ENCODE measurements at regions not wholly inside any gene's neighbourhood (a gene's known extent, or its start where the extent isn't known, plus 50 kb on each side); places are given as distances from the start of the nearest gene placed in this dataset.

GRCh38 chr20:60138256-60139220 is 180.3 kb downstream of the CDH26 start:
- Histone ChIP-seq H3K4me1 (no peaks in the 10 kb centered on the region), H3K36me3 (no peaks in the 10 kb centered on the region), H3F3A (ENCODE audit: low read depth) (no peaks in the 10 kb centered on the region), H4K20me1 (ENCODE audit: low read depth) (no peaks in the 10 kb centered on the region), H3K9ac (no peak overlapping the region), H2AFZ (replicated peaks) (no peak overlapping the region), H3K27me3 (no peaks in the 10 kb centered on the region), H3K4me3 (no peak overlapping the region), H3K9me3 (ENCODE audit: low read depth) (no peaks in the 10 kb centered on the region), H3K4me2 (no peak overlapping the region), H3K79me2 (ENCODE audit: low read depth) (no peaks in the 10 kb centered on the region), H3K27ac (no peak overlapping the region)
- H3K27ac Mint-ChIP-seq = no peak overlapping the region
- no peak for TF ChIP-seq EZH2 (IDR thresholded peaks at IDR 0.05)
- TF ChIP-seq CTCF (IDR thresholded peaks at IDR 0.05) = no peak
- no peak for TF ChIP-seq EZH2phosphoT487 (IDR thresholded peaks at IDR 0.05)
- no peaks in the 10 kb centered on the region for H3K9me3 Mint-ChIP-seq
- peaks cover 19% of the 10 kb centered on the region for H3K4me1 Mint-ChIP-seq
- no peaks in the 10 kb centered on the region for H3K36me3 Mint-ChIP-seq
- no peak for DNase-seq (ENCODE audit: low spot score)
- no peak overlapping the region for H3K4me3 Mint-ChIP-seq
- no peaks in the 10 kb centered on the region for H3K27me3 Mint-ChIP-seq (ENCODE audit: insufficient read depth, low read depth)

- Mint-ChIP-seq H3K27ac (no peak overlapping the region), H3K9me3 (no peaks in the 10 kb centered on the region), H3K27me3 (ENCODE audit: insufficient read depth, low read depth) (no peaks in the 10 kb centered on the region), H3K4me1 (peaks cover 19% of the 10 kb centered on the region), H3K36me3 (no peaks in the 10 kb centered on the region), H3K4me3 (no peak overlapping the region)
- no peak overlapping the region for H3K9ac ChIP-seq
- H3K27ac ChIP-seq = no peak overlapping the region
- H2AFZ ChIP-seq (replicated peaks) = no peak overlapping the region
- H3K27me3 ChIP-seq = no peaks in the 10 kb centered on the region
- H3K79me2 ChIP-seq (ENCODE audit: low read depth) = no peaks in the 10 kb centered on the region
- TF ChIP-seq EZH2 (IDR thresholded peaks at IDR 0.05) (no peak), CTCF (IDR thresholded peaks at IDR 0.05) (no peak), EZH2phosphoT487 (IDR thresholded peaks at IDR 0.05) (no peak)
- H3K4me3 ChIP-seq = no peak overlapping the region
- H3K4me1 ChIP-seq = no peaks in the 10 kb centered on the region
- H3F3A ChIP-seq (ENCODE audit: low read depth) = no peaks in the 10 kb centered on the region
- no peaks in the 10 kb centered on the region for H3K36me3 ChIP-seq
- no peaks in the 10 kb centered on the region for H4K20me1 ChIP-seq (ENCODE audit: low read depth)
- H3K9me3 ChIP-seq (ENCODE audit: low read depth) = no peaks in the 10 kb centered on the region
- no peak overlapping the region for H3K4me2 ChIP-seq
- no peak for DNase-seq (ENCODE audit: low spot score)
Measured at GRCh38 chr20:60139663-60140446, 181.6 kb downstream of the CDH26 start.

GRCh38 chr20:60142587-60142986 is 184.4 kb downstream of the CDH26 start:
- Mint-ChIP-seq H3K27ac (no peak overlapping the region), H3K9me3 (no peaks in the 10 kb centered on the region), H3K4me1 (peaks cover 35% of the 10 kb centered on the region), H3K4me3 (no peak overlapping the region), H3K36me3 (no peaks in the 10 kb centered on the region), H3K27me3 (ENCODE audit: insufficient read depth, low read depth) (peaks cover 7% of the 10 kb centered on the region)
- no peaks in the 10 kb centered on the region for H3K9me3 ChIP-seq (ENCODE audit: low read depth)
- no peaks in the 10 kb centered on the region for H3K79me2 ChIP-seq (ENCODE audit: low read depth)
- no peaks in the 10 kb centered on the region for H3K36me3 ChIP-seq
- no peaks in the 10 kb centered on the region for H4K20me1 ChIP-seq (ENCODE audit: low read depth)
- H3K9ac ChIP-seq = no peak overlapping the region
- H3K4me3 ChIP-seq = no peak overlapping the region
- no peak overlapping the region for H3K4me2 ChIP-seq
- no peaks in the 10 kb centered on the region for H3F3A ChIP-seq (ENCODE audit: low read depth)
- no peaks in the 10 kb centered on the region for H3K4me1 ChIP-seq
- no peak overlapping the region for H2AFZ ChIP-seq (replicated peaks)
- no peaks in the 10 kb centered on the region for H3K27me3 ChIP-seq
- no peak overlapping the region for H3K27ac ChIP-seq
- TF ChIP-seq CTCF (IDR thresholded peaks at IDR 0.05) = no peak
- no peak for TF ChIP-seq EZH2phosphoT487 (IDR thresholded peaks at IDR 0.05)
- TF ChIP-seq EZH2 (IDR thresholded peaks at IDR 0.05) = no peak
- DNase-seq (ENCODE audit: low spot score) = no peak
